IPS DF 6.9 (cell line): ENCODE measurements at regions not wholly inside any gene's neighbourhood (a gene's known extent, or its start where the extent isn't known, plus 50 kb on each side); places are given as distances from the start of the nearest gene placed in this dataset.
"Not testable (repeated sequence)": the region's sequence is repeated elsewhere in the genome, so short reads cannot be mapped to it uniquely, and the experiment has no call there.

Source experiments
- DNase-seq: peaks from one replicate; pipeline ENCODE4 v3.0.0-alpha.2; 2013; ENCODE audit warnings: low read depth, low spot score
- H3K27ac ChIP-seq: one replicate; pipeline ENCODE4 v1.5.1; 2013; ENCODE audit warnings: low read length, control low read depth
- H3K27me3 ChIP-seq: 2 replicates; pipeline ENCODE4 v1.6.1; 2013; ENCODE audit warnings: mild to moderate bottlenecking, low read length; ENCODE audit not compliant: control insufficient read depth, insufficient read depth
- H3K36me3 ChIP-seq: 2 replicates; pipeline ENCODE4 v1.6.1; 2013; ENCODE audit warnings: low read length; ENCODE audit not compliant: control insufficient read depth, insufficient read depth
- H3K4me1 ChIP-seq: 2 replicates; pipeline ENCODE4 v1.6.1; 2013; ENCODE audit warnings: low read length; ENCODE audit not compliant: control insufficient read depth, insufficient read depth
- H3K4me3 ChIP-seq: 2 replicates; pipeline ENCODE4 v1.5.1; 2013; ENCODE audit warnings: mild to moderate bottlenecking, low read length
- H3K9me3 ChIP-seq: 2 replicates; pipeline ENCODE4 v1.6.1; 2013; ENCODE audit warnings: low read length, inconsistent platforms; ENCODE audit not compliant: control insufficient read depth, insufficient read depth
- WGBS: extraction: QIAGEN DNeasy Blood & Tissue Kit; methylation state at CpG from one replicate; pipeline ENCODE4 v1.1.7; 2013; ENCODE audit warnings: mixed read lengths, missing lambda C conversion rate; ENCODE audit not compliant: insufficient read length, insufficient coverage; 5-methylcytosine and 5-hydroxymethylcytosine counted together

DNA sequence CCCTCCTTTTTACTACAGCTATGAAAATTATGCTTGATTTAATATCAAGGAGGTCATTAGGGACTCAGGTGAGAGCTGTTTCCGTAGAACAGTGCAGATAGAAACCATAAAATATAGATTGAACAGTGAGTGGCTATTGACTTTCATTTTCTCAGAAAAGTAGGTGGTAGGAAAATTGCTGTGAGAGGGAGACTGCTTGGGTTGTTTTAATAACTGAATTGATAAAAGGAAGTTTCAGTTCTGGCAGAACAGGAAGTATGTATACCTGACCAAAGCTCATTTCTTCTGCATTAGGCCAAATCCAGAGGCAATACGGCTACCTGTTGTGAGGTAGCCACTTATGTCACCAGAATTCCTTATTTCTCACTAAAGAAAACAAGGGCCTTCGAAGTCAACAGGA is 761.7 kb upstream of the ARRDC3 start:
- DNase-seq: no peak
- Histone ChIP-seq H3K27me3 (no peaks in the 10 kb centered on the region), H3K36me3 (no peaks in the 10 kb centered on the region), H3K9me3 (no peaks in the 10 kb centered on the region), H3K27ac (no peak overlapping the region), H3K4me1 (no peaks in the 10 kb centered on the region), H3K4me3 (no peak overlapping the region)
- WGBS: no CpG with 5 or more reads among the region's 3 CpGs

DNA sequence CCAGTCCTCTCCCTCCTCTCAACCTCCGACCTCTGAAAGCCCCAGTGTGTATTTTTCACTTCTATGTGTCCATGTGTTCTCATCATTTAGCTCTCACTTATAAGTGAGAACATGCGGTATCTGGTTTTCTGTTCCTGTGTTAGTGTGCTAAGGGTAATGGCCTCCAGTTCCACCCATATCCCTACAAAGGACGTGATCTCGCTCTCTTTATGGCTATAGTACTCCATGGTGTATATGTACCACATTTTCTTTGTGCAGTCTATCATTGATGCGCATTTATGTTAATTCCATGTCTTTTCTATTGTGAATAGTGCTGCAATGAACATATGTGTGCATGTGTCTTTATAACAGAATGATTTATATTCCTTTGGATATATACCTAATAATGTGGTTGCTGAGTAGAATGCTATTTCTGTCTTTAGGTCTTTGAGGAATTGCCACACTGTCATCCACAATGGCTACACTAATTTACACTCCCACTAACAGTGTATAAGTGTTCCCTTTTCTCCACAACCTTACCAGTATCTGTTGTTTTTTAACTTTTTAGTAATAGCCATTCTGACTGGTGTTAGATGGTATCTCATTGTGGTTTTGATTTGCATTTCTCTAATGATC is 749.3 kb upstream of the ARRDC3 start:
- H3K4me1 ChIP-seq, DNase-seq, H3K27ac ChIP-seq, H3K9me3 ChIP-seq, H3K27me3 ChIP-seq, H3K4me3 ChIP-seq, H3K36me3 ChIP-seq: not testable (repeated sequence)
- WGBS: no CpG with 5 or more reads among the region's 5 CpGs

DNA sequence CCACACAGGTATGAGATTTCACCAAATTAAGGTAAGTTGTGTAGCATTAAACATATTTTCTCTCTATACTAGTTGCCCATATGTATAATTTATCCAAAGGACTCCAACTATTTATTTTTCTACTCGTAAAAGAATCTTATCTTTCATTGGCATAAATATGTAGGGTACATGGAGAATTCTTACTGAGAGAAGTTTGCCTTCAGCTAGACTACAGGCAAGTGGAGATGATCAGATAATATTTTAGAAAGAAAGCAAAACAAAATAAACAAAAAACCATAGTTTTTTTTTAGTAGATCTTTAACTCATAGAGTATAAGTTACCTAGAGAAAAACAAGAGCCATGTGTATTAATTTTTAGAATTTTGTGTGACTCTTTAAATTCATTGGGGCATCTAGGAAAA is 743.1 kb upstream of the ARRDC3 start:
- no peak for DNase-seq
- no CpG with 5 or more reads among the region's 1 CpG for WGBS
- no peak overlapping the region for H3K27ac ChIP-seq
- H3K36me3 ChIP-seq: no peaks in the 10 kb centered on the region
- no peaks in the 10 kb centered on the region for H3K4me1 ChIP-seq
- H3K27me3 ChIP-seq: no peaks in the 10 kb centered on the region
- H3K9me3 ChIP-seq: no peaks in the 10 kb centered on the region
- H3K4me3 ChIP-seq: no peak overlapping the region

DNA sequence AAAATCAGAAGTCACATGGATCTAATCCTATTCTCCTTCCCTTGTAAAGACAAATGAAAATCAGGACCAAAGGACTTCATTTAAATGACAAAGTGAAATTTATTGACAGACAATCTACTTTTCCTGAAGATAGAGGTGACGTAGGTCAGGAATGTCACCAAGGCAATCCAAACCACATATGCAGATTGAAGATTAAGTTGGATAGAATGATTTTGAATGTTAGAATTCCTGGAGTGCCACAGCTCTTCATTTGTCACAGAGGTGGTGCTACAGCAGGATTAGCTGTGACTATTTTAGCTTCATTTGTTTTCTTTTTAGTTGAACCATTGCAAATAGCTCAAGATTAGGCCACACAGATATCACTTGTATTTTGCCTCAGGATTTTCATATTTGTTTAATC is 736.0 kb upstream of the ARRDC3 start:
- Histone ChIP-seq H3K27ac (no peak overlapping the region), H3K4me1 (no peaks in the 10 kb centered on the region), H3K36me3 (no peaks in the 10 kb centered on the region), H3K9me3 (no peaks in the 10 kb centered on the region), H3K4me3 (no peak overlapping the region), H3K27me3 (no peaks in the 10 kb centered on the region)
- no peak for DNase-seq
- no CpG with 5 or more reads among the region's 1 CpG for WGBS

DNA sequence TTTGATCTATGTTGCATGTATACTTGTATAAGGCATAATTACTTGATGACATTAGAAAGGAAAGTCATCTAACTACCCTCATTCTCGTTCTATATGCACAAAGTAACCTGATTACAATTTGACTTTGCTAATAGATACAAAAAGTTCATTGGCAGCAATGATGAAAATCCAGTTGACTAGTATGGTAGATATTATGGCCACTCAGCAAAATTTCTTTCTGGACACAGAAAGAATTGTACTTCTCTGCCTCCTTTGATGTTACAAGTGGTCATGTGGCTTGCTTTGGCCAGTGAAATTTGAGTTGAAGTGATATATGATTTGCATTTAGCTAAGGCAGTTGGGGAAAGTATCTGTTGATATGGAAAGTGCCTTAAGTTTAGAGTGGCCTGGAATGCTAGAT is 723.7 kb upstream of the ARRDC3 start:
- Histone ChIP-seq H3K27me3 (no peaks in the 10 kb centered on the region), H3K4me3 (no peak overlapping the region), H3K27ac (no peak overlapping the region), H3K9me3 (no peaks in the 10 kb centered on the region), H3K4me1 (no peaks in the 10 kb centered on the region), H3K36me3 (no peaks in the 10 kb centered on the region)
- no CpG with 5 or more reads among the region's 1 CpG for WGBS
- DNase-seq: no peak

DNA sequence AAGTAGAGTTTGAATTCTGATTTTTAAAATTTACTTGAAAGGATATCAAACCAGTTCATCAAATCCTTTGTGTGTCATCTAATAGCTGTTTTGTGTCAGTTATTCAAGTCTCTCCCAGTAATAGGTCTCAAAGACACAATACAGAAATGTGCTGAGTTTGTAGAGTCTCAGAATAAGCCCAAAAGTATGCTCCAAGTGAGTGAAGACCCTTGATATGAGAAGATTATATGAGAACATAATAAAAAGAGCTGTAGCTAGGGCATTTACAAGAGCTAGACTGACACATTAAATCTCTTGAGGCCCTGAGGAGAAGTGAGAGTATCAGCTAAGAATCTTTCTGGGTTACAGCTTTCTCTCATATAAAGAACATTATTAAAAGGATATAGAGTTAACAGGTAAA is 721.0 kb upstream of the ARRDC3 start:
- Histone ChIP-seq H3K36me3 (no peaks in the 10 kb centered on the region), H3K27me3 (no peaks in the 10 kb centered on the region), H3K4me1 (no peaks in the 10 kb centered on the region), H3K4me3 (no peak overlapping the region), H3K27ac (no peak overlapping the region), H3K9me3 (no peaks in the 10 kb centered on the region)
- DNase-seq: no peak

DNA sequence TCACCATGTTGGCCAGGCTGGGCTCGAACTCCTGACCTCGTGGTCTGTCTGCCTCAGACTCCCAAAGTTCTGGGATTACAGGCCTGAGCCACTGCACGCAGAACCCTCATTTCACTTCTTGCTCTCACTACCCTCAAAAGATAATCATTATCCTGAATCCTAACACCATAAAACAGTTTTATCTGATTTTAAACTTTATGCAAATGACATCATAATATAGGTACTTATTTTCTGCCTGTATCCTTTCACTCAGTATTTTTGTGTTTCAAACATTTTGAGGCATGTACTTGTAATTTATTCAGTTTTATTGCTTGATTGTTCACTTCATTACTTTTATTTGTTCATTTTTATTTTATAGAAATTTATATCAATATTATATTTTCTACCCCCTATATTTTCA is 719.2 kb upstream of the ARRDC3 start:
- Histone ChIP-seq H3K27ac (no peak overlapping the region), H3K4me3 (no peak overlapping the region), H3K36me3 (no peaks in the 10 kb centered on the region), H3K4me1 (no peaks in the 10 kb centered on the region), H3K27me3 (no peaks in the 10 kb centered on the region), H3K9me3 (no peaks in the 10 kb centered on the region)
- WGBS: no CpG with 5 or more reads among the region's 3 CpGs
- no peak for DNase-seq

DNA sequence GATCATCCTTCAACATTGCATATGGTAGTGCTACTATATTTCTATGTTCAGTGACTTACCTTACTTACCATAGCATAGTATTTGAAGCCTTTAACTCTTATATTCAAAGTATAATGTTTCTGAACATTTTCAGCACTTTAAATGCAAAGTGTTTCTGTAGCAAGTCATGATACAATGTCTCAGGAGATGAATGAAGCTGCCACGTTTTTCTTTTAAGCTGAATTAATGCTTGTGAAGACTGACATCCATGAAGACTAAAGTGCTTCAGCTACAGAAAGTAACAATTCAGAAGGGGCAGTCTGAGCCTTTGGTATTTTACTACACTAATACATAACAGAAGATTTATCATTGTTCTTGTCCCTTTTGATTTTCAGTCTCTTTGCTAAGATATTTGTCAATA is 709.1 kb upstream of the ARRDC3 start:
- H3K4me1 ChIP-seq: no peaks in the 10 kb centered on the region
- no peak for DNase-seq
- H3K4me3 ChIP-seq: no peak overlapping the region
- WGBS: no CpG with 5 or more reads among the region's 1 CpG
- H3K9me3 ChIP-seq: no peaks in the 10 kb centered on the region
- no peak overlapping the region for H3K27ac ChIP-seq
- H3K36me3 ChIP-seq: no peaks in the 10 kb centered on the region
- H3K27me3 ChIP-seq: no peaks in the 10 kb centered on the region

DNA sequence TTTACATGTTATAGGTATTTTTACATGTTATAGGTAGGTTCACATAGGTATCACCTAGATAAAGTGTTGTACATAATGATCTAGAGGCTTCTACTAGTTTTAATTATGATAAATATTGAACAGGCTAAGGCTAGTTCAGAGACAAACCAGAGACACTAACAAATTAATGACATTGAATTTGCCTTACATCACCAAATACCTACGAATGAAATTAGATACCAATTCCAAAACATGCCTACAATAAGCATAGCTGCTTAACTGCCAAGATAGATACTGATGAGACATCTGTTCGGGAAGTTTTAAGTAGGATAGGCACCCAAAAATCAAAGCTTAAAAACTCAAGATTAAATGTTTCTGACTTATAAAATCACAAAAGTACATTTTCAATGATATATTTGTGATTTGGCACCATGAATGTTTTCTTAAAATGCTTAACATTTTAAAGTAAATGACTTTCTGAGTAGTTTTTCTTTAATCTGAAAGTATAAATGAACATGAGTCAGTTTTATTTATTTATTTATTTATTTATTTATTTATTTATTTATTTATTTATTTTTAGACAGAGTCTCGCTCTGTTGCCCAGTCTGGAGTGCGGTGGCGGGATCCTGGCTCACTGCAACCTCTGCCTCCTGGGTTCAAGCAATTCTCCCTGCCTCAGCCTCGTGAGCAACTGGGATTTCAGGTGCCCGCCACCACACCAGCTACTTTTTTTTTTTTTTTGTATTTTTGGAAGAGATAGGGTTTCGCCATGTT is 703.1 kb upstream of the ARRDC3 start:
- no CpG with 5 or more reads among the region's 8 CpGs for WGBS
- Histone ChIP-seq H3K4me1 (no peaks in the 10 kb centered on the region), H3K36me3 (no peaks in the 10 kb centered on the region), H3K9me3 (no peaks in the 10 kb centered on the region), H3K4me3 (no peak overlapping the region), H3K27ac (no peak overlapping the region), H3K27me3 (no peaks in the 10 kb centered on the region)
- DNase-seq: no peak

DNA sequence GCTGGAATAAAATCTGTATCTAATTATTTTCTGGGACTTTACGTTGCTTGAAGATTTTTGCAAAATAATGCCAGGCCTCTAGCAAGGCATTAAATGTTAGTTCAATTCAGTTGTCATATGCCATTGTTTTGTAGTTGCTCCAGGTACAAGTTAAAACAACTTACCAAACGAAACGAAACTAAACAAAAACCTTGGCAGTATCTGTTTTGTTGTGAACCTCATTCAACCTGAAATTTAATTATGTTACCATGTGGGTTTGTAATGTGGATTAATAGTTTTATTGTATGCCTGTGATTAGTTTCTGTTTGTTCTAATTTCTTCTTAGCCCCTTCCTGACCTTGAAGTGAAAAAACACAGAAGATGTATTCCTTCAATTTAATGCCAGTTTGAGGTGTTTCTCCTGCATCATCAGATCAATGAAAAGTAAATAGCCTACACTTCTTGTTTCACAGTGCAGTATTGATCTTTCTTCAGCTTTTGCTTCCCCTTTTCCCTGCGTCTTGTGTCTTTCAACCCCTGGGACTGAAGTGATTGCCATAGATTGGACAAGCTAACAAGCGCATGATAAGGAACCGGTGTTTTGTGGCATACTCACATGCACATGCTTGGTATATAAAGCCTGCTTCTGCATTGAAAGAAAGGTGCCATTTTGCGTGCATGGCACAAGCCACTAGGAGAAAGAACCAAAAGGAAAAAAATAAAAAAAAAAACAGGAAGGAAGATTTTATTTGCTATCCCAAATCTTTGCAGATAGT is 699.0 kb upstream of the ARRDC3 start:
- H3K27me3 ChIP-seq: no peaks in the 10 kb centered on the region
- no peak overlapping the region for H3K4me3 ChIP-seq
- no peaks in the 10 kb centered on the region for H3K4me1 ChIP-seq
- no peaks in the 10 kb centered on the region for H3K9me3 ChIP-seq
- H3K27ac ChIP-seq: no peak overlapping the region
- WGBS: no CpG with 5 or more reads among the region's 7 CpGs
- no peak for DNase-seq
- no peaks in the 10 kb centered on the region for H3K36me3 ChIP-seq
